Gastroesophageal sphincter (tissue), 4 donors: ENCODE measurements at regions not wholly inside any gene's neighbourhood (a gene's known extent, or its start where the extent isn't known, plus 50 kb on each side); places are given as distances from the start of the nearest gene placed in this dataset.

ENCODE experiments used
- ATAC-seq: fragments of 150-250 bp; one replicate; pipeline ENCODE4 v1.9.1; 2016; ENCODE audit warnings: mild to moderate bottlenecking, moderate library complexity
- H3K27ac ChIP-seq, 4 donors: fragments of 200-600 bp; sonication (generic) in 3 of 4; 1 replicate in 3 of 4; 2 replicates in 1 of 4; pipeline ENCODE4 v1.5.1; 2016 to 2019
- H3K27me3 ChIP-seq: fragments of 200-600 bp; sonication (generic); one replicate; pipeline ENCODE4 v1.5.1; 2019
- H3K36me3 ChIP-seq, 2 donors: fragments of 200-600 bp; sonication (generic); one replicate each; pipeline ENCODE4 v1.5.1; 2019; ENCODE audit warnings: control low read depth in 1 of 2
- H3K4me1 ChIP-seq, 3 donors: fragments of 200-600 bp; sonication (generic); 1 replicate in 2 of 3; 2 replicates in 1 of 3; pipeline ENCODE4 v1.5.1; 2016 to 2019; ENCODE audit warnings: control low read depth in 2 of 3
- H3K4me3 ChIP-seq, 2 donors: fragments of 200-600 bp; sonication (generic); one replicate each; pipeline ENCODE4 v1.5.1; 2019; ENCODE audit warnings: mild to moderate bottlenecking in 1 of 2, moderate library complexity in 1 of 2
- H3K9me3 ChIP-seq, 3 donors: fragments of 200-600 bp; sonication (generic); one replicate each; pipeline ENCODE4 v1.5.1; 2017 to 2019; ENCODE audit warnings: control low read depth in 2 of 3
- EP300 ChIP-seq: sonication (generic); formaldehyde crosslinking; IDR thresholded peaks from one replicate; pipeline ENCODE4 v1.6.1; 2017; ENCODE audit warnings: antibody characterized with exemption, mild to moderate bottlenecking
- POLR2A ChIP-seq, 2 donors: fragments of 450-650 bp; IDR thresholded peaks; one replicate each; pipeline ENCODE4 v1.6.1; 2017; ENCODE audit warnings: antibody characterized with exemption in 2 of 2, mild to moderate bottlenecking in 2 of 2, moderate library complexity in 1 of 2
- POLR2AphosphoS5 ChIP-seq: sonication (generic); formaldehyde crosslinking; IDR thresholded peaks from one replicate; pipeline ENCODE4 v1.6.1; 2017; ENCODE audit warnings: antibody characterized with exemption
- WGBS, 2 donors: methylation state at CpG; one replicate each; pipeline ENCODE4 v1.1.5; 2018; ENCODE audit warnings: low coverage in 1 of 2; 5-methylcytosine and 5-hydroxymethylcytosine counted together
- TF ChIP-seq, protein P1 (sequence below), 4 experiments: fragments of 200-600 bp in 2 of 4; fragments of 450-650 bp in 2 of 4; sonication (generic) in 1 of 4; IDR thresholded peaks; one replicate each; pipeline ENCODE4 v1.5.1; 2017 to 2019; ENCODE audit warnings: antibody characterized with exemption in 4 of 4, mild to moderate bottlenecking in 2 of 4, moderate library complexity in 2 of 4

DNA sequence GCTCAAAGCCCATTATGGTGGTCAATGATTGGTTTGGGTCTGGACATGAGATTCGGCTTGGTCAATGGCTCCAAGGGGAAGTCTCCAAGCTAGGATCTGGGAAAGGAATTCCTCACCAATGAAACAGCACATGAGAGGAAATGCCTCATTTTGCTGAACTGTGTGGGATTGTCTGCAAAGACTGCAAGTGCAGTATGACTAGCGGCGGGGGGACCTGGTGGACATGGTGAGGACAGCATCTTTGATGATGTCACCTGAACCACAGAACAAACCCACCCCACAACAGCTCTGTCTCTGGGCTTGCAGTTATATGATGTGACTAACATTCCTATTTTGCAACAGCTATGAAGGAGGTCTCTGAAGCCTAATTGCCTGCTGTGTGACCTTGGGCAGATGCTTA lies 50.6 kb upstream of the NKD1 start:
- Histone ChIP-seq H3K27me3 (no peaks in the 10 kb centered on the region), H3K4me1 (peaks cover 0 to 37% (median 6%) of the 10 kb centered on the region in 3 donors), H3K36me3 (no peaks in the 10 kb centered on the region), H3K4me3 (no peak overlapping the region), H3K9me3 (no peaks in the 10 kb centered on the region), H3K27ac (peak overlapping the region in 3 of 4 donors; percentile 79 to 83 (median 83))
- WGBS, 2 donors, result 83 to 100% methylated on average over 1 to 2 of the region's 3 CpGs
- TF ChIP-seq EP300, result no peak
- TF ChIP-seq, protein P1, sequence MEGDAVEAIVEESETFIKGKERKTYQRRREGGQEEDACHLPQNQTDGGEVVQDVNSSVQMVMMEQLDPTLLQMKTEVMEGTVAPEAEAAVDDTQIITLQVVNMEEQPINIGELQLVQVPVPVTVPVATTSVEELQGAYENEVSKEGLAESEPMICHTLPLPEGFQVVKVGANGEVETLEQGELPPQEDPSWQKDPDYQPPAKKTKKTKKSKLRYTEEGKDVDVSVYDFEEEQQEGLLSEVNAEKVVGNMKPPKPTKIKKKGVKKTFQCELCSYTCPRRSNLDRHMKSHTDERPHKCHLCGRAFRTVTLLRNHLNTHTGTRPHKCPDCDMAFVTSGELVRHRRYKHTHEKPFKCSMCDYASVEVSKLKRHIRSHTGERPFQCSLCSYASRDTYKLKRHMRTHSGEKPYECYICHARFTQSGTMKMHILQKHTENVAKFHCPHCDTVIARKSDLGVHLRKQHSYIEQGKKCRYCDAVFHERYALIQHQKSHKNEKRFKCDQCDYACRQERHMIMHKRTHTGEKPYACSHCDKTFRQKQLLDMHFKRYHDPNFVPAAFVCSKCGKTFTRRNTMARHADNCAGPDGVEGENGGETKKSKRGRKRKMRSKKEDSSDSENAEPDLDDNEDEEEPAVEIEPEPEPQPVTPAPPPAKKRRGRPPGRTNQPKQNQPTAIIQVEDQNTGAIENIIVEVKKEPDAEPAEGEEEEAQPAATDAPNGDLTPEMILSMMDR (IDR thresholded peaks at IDR 0.05), result no peak
- TF ChIP-seq POLR2AphosphoS5, result no peak
- no peak for TF ChIP-seq POLR2A (IDR thresholded peaks at IDR 0.05)
- ATAC-seq, result no peak

- ATAC-seq, result no peak
- no peaks in the 10 kb centered on the region for H3K27me3 ChIP-seq
- no peak overlapping the region for H3K4me3 ChIP-seq
- TF ChIP-seq POLR2A (IDR thresholded peaks at IDR 0.05) (no peak), POLR2AphosphoS5 (no peak), EP300 (no peak)
- TF ChIP-seq, protein P1 (IDR thresholded peaks at IDR 0.05), result no peak
- H3K9me3 ChIP-seq, result no peaks in the 10 kb centered on the region
- no peaks in the 10 kb centered on the region for H3K36me3 ChIP-seq
- 85 to 90% methylated on average over 2 of the region's 2 CpGs for WGBS, 2 donors
- H3K4me1 ChIP-seq, result peaks cover 0 to 37% (median 6%) of the 10 kb centered on the region in 3 donors
- H3K27ac ChIP-seq, result no peak overlapping the region
Measured at GRCh38 chr16:50496990-50497389, 51.2 kb upstream of the NKD1 start.

GRCh38 chr16:50495673-50496072 lies 52.5 kb upstream of the NKD1 start:
- Histone ChIP-seq H3K36me3 (no peaks in the 10 kb centered on the region), H3K4me3 (no peak overlapping the region), H3K9me3 (no peaks in the 10 kb centered on the region), H3K27ac (no peak overlapping the region), H3K27me3 (no peaks in the 10 kb centered on the region), H3K4me1 (peaks cover 0 to 37% (median 6%) of the 10 kb centered on the region in 3 donors)
- 95% methylated on average over 4 of the region's 7 CpGs; no CpG with 5 or more reads in 1 of the 2 donors for WGBS, 2 donors
- no peak for ATAC-seq
- TF ChIP-seq POLR2A (IDR thresholded peaks at IDR 0.05), result no peak

GRCh38 chr16:50494501-50495491 lies 53.4 kb upstream of the NKD1 start:
- Histone ChIP-seq H3K27ac (no peak overlapping the region), H3K36me3 (no peaks in the 10 kb centered on the region), H3K4me3 (no peak overlapping the region), H3K27me3 (no peaks in the 10 kb centered on the region), H3K9me3 (no peaks in the 10 kb centered on the region), H3K4me1 (peaks cover 0 to 28% (median 6%) of the 10 kb centered on the region in 3 donors)
- 87 to 90% methylated on average over 3 to 11 of the region's 11 CpGs for WGBS, 2 donors
- ATAC-seq, result no peak
- TF ChIP-seq, protein P1 (IDR thresholded peaks at IDR 0.05), result no peak
- TF ChIP-seq EP300 (no peak), POLR2A (IDR thresholded peaks at IDR 0.05) (no peak), POLR2AphosphoS5 (no peak)

DNA sequence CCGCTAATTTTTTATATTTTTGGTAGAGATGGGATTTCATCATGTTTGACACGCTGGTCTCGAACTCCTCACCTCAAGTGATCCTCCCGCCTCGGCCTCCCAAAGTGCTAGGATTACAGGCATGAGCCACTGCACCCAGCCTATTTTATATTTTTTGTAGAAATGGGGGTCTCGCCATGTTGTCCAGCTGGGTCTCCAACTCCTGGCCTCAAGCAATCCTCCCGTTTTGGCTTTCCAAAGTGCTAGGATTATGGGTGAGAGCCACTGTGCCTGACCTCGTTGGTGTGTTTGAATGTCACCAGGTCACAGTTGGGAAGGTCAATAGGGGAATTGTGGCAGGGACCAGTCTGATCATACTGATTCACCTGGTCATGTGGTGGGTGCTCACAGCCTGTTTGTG lies 56.7 kb upstream of the NKD1 start:
- no peak for ATAC-seq

More for the DNA sequence above, 56.7 kb upstream of the NKD1 start:
- TF ChIP-seq, protein P1 (IDR thresholded peaks at IDR 0.05), result no peak
- TF ChIP-seq POLR2AphosphoS5 (no peak), POLR2A (IDR thresholded peaks at IDR 0.05) (no peak), EP300 (no peak)
- WGBS, 2 donors, result 82 to 97% methylated on average over 3 to 6 of the region's 8 CpGs
- Histone ChIP-seq H3K27me3 (no peaks in the 10 kb centered on the region), H3K36me3 (no peaks in the 10 kb centered on the region), H3K4me1 (no peaks in the 10 kb centered on the region), H3K4me3 (no peak overlapping the region), H3K27ac (no peak overlapping the region), H3K9me3 (no peaks in the 10 kb centered on the region)
